C4-2B (cell line): ENCODE measurements at regions not wholly inside any gene's neighbourhood (a gene's known extent, or its start where the extent isn't known, plus 50 kb on each side); places are given as distances from the start of the nearest gene placed in this dataset.

ENCODE experiments used
- H3K27ac ChIP-seq: fragments of 450-650 bp; 2 replicates; pipeline ENCODE4 v1.5.1; 2017
- CTCF ChIP-seq: fragments of 450-650 bp; conservative IDR thresholded peaks from 2 replicates; pipeline ENCODE4 v1.5.1; 2017; ENCODE audit warnings: mild to moderate bottlenecking
- ZFX ChIP-seq: fragments of 450-650 bp; IDR thresholded peaks from 2 replicates; pipeline ENCODE4 v1.6.1; 2017

GRCh38 chr7:48703466-48703865, 220.9 kb upstream of the CDC14C start:
- TF ChIP-seq ZFX (no peak), CTCF (no peak)
- H3K27ac ChIP-seq, result no peak overlapping the region

GRCh38 chr7:48708122-48708521, 216.2 kb upstream of the CDC14C start:
- no peak for TF ChIP-seq CTCF
- TF ChIP-seq ZFX, result no peak
- H3K27ac ChIP-seq, result no peak overlapping the region

- H3K27ac ChIP-seq, result no peak overlapping the region
- no peak for TF ChIP-seq ZFX
- TF ChIP-seq CTCF, result no peak
Observed at GRCh38 chr7:48708635-48709034, 215.7 kb upstream of the CDC14C start.

GRCh38 chr7:48710995-48711394, 213.4 kb upstream of the CDC14C start:
- no peak overlapping the region for H3K27ac ChIP-seq
- TF ChIP-seq CTCF (no peak), ZFX (no peak)

- no peak for TF ChIP-seq ZFX
- no peak for TF ChIP-seq CTCF
- H3K27ac ChIP-seq, result no peak overlapping the region
Observed at GRCh38 chr7:48718731-48719378, 205.5 kb upstream of the CDC14C start.

GRCh38 chr7:48728799-48729198, 195.5 kb upstream of the CDC14C start:
- TF ChIP-seq CTCF, result no peak
- TF ChIP-seq ZFX, result no peak

GRCh38 chr7:48734695-48735406, 189.5 kb upstream of the CDC14C start:
- no peak for TF ChIP-seq CTCF
- H3K27ac ChIP-seq, result no peak overlapping the region

More at GRCh38 chr7:48728799-48729198, 195.5 kb upstream of the CDC14C start:
- no peak overlapping the region for H3K27ac ChIP-seq
